ENCODE measurements at regions not wholly inside any gene's neighbourhood (a gene's known extent, or its start where the extent isn't known, plus 50 kb on each side); places are given as distances from the start of the nearest gene placed in this dataset.

GRCh38 chr5:2291146-2291840, 408.6 kb upstream of the IRX4 start:
- intact Hi-C loops (cut with DNase I; ENCODE audit: low total_unique reads): no loop called here
- Histone ChIP-seq H3K9me3 (no peaks in the 10 kb centered on the region), H3K27ac (no peak overlapping the region), H3K27me3 (no peaks in the 10 kb centered on the region), H3K4me1 (no peaks in the 10 kb centered on the region), H3K36me3 (no peaks in the 10 kb centered on the region), H3K4me3 (no peak overlapping the region)
- no peak for TF ChIP-seq CTCF (IDR thresholded peaks at IDR 0.05)
- DNase-seq: peak in 1 of 2 donors; percentile 61

- no peaks in the 10 kb centered on the region for H3K9me3 ChIP-seq
- H3K27ac ChIP-seq: no peak overlapping the region
- no peaks in the 10 kb centered on the region for H3K36me3 ChIP-seq
- H3K4me1 ChIP-seq: no peaks in the 10 kb centered on the region
- intact Hi-C loops (cut with DNase I; ENCODE audit: low total_unique reads): no loop called here
- no peak for TF ChIP-seq CTCF (IDR thresholded peaks at IDR 0.05)
- DNase-seq: no peak
- no peak overlapping the region for H3K4me3 ChIP-seq
- H3K27me3 ChIP-seq: no peaks in the 10 kb centered on the region
Measured at GRCh38 chr5:2289380-2289779, 406.7 kb upstream of the IRX4 start.

- Histone ChIP-seq H3K27ac (no peak overlapping the region), H3K36me3 (no peaks in the 10 kb centered on the region), H3K4me1 (no peaks in the 10 kb centered on the region), H3K9me3 (no peaks in the 10 kb centered on the region), H3K4me3 (no peak overlapping the region), H3K27me3 (no peaks in the 10 kb centered on the region)
- no peak for DNase-seq
- no peak for TF ChIP-seq CTCF (IDR thresholded peaks at IDR 0.05)
- intact Hi-C loops (cut with DNase I; ENCODE audit: low total_unique reads): no loop called here
Measured at GRCh38 chr5:2288968-2289367, 406.2 kb upstream of the IRX4 start.

- H3K27me3 ChIP-seq: no peaks in the 10 kb centered on the region
- no peak for DNase-seq
- no peak for TF ChIP-seq CTCF (IDR thresholded peaks at IDR 0.05)
- intact Hi-C loops (cut with DNase I; ENCODE audit: low total_unique reads): no loop called here
- no peaks in the 10 kb centered on the region for H3K9me3 ChIP-seq
- H3K36me3 ChIP-seq: no peaks in the 10 kb centered on the region
- H3K4me1 ChIP-seq: no peaks in the 10 kb centered on the region
- H3K4me3 ChIP-seq: no peak overlapping the region
- no peak overlapping the region for H3K27ac ChIP-seq
Measured at GRCh38 chr5:2288466-2288865, 405.7 kb upstream of the IRX4 start.

- Histone ChIP-seq H3K4me3 (no peak overlapping the region), H3K9me3 (no peaks in the 10 kb centered on the region), H3K27ac (no peak overlapping the region), H3K36me3 (no peaks in the 10 kb centered on the region), H3K4me1 (no peaks in the 10 kb centered on the region), H3K27me3 (no peaks in the 10 kb centered on the region)
- intact Hi-C loops (cut with DNase I; ENCODE audit: low total_unique reads): no loop called here
- no peak for DNase-seq
- no peak for TF ChIP-seq CTCF (IDR thresholded peaks at IDR 0.05)
Measured at GRCh38 chr5:2286250-2286649, 403.5 kb upstream of the IRX4 start.

GRCh38 chr5:2284678-2285077, 402.0 kb upstream of the IRX4 start:
- intact Hi-C loops (cut with DNase I; ENCODE audit: low total_unique reads): no loop called here
- H3K4me3 ChIP-seq: no peak overlapping the region
- no peaks in the 10 kb centered on the region for H3K27me3 ChIP-seq
- no peak for TF ChIP-seq CTCF (IDR thresholded peaks at IDR 0.05)
- no peaks in the 10 kb centered on the region for H3K4me1 ChIP-seq
- no peak for DNase-seq
- no peaks in the 10 kb centered on the region for H3K36me3 ChIP-seq
- no peak overlapping the region for H3K27ac ChIP-seq
- H3K9me3 ChIP-seq: no peaks in the 10 kb centered on the region

All from tibial artery (tissue), 4 donors.